Gastroesophageal sphincter (tissue), 4 donors: ENCODE measurements at regions not wholly inside any gene's neighbourhood (a gene's known extent, or its start where the extent isn't known, plus 50 kb on each side); places are given as distances from the start of the nearest gene placed in this dataset.

Source experiments
- ATAC-seq: fragments of 150-250 bp; one replicate; pipeline ENCODE4 v1.9.1; 2016; ENCODE audit warnings: mild to moderate bottlenecking, moderate library complexity
- H3K27ac ChIP-seq, 4 donors: fragments of 200-600 bp; sonication (generic) in 3 of 4; 1 replicate in 3 of 4; 2 replicates in 1 of 4; pipeline ENCODE4 v1.5.1; 2016 to 2019
- H3K27me3 ChIP-seq: fragments of 200-600 bp; sonication (generic); one replicate; pipeline ENCODE4 v1.5.1; 2019
- H3K36me3 ChIP-seq, 2 donors: fragments of 200-600 bp; sonication (generic); one replicate each; pipeline ENCODE4 v1.5.1; 2019; ENCODE audit warnings: control low read depth in 1 of 2
- H3K4me1 ChIP-seq, 3 donors: fragments of 200-600 bp; sonication (generic); 1 replicate in 2 of 3; 2 replicates in 1 of 3; pipeline ENCODE4 v1.5.1; 2016 to 2019; ENCODE audit warnings: control low read depth in 2 of 3
- H3K4me3 ChIP-seq, 2 donors: fragments of 200-600 bp; sonication (generic); one replicate each; pipeline ENCODE4 v1.5.1; 2019; ENCODE audit warnings: mild to moderate bottlenecking in 1 of 2, moderate library complexity in 1 of 2
- H3K9me3 ChIP-seq, 3 donors: fragments of 200-600 bp; sonication (generic); one replicate each; pipeline ENCODE4 v1.5.1; 2017 to 2019; ENCODE audit warnings: control low read depth in 2 of 3
- EP300 ChIP-seq: sonication (generic); formaldehyde crosslinking; IDR thresholded peaks from one replicate; pipeline ENCODE4 v1.6.1; 2017; ENCODE audit warnings: antibody characterized with exemption, mild to moderate bottlenecking
- POLR2A ChIP-seq, 2 donors: fragments of 450-650 bp; IDR thresholded peaks; one replicate each; pipeline ENCODE4 v1.6.1; 2017; ENCODE audit warnings: antibody characterized with exemption in 2 of 2, mild to moderate bottlenecking in 2 of 2, moderate library complexity in 1 of 2
- POLR2AphosphoS5 ChIP-seq: sonication (generic); formaldehyde crosslinking; IDR thresholded peaks from one replicate; pipeline ENCODE4 v1.6.1; 2017; ENCODE audit warnings: antibody characterized with exemption
- WGBS, 2 donors: methylation state at CpG; one replicate each; pipeline ENCODE4 v1.1.5; 2018; ENCODE audit warnings: low coverage in 1 of 2; 5-methylcytosine and 5-hydroxymethylcytosine counted together
- TF ChIP-seq, protein P1 (sequence below), 4 experiments: fragments of 200-600 bp in 2 of 4; fragments of 450-650 bp in 2 of 4; sonication (generic) in 1 of 4; IDR thresholded peaks; one replicate each; pipeline ENCODE4 v1.5.1; 2017 to 2019; ENCODE audit warnings: antibody characterized with exemption in 4 of 4, mild to moderate bottlenecking in 2 of 4, moderate library complexity in 2 of 4

DNA sequence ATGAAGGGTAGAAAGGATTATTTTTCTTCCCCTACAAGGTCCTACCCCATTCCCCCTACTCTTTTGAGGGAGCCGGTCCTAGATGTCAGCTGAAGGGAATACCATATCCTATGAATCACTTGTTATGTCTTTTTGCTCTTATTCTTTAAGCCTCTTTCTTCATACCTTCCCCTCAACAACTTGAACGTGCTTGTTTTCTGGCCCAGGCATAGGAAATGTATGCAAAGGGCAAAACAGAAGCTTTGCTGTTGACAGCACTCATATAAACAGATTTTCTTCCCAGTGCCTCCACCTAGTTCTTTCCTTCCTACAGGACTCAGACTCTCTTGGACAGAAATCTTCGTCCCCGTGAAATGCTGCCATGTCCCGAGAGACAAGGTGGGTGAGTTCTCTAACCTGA is 64.6 kb downstream of the TMEM17 start:
- Histone ChIP-seq H3K4me3 (no peak overlapping the region), H3K4me1 (no peaks in the 10 kb centered on the region), H3K9me3 (no peaks in the 10 kb centered on the region), H3K27ac (no peak overlapping the region), H3K36me3 (no peaks in the 10 kb centered on the region), H3K27me3 (no peaks in the 10 kb centered on the region)
- TF ChIP-seq, protein P1, sequence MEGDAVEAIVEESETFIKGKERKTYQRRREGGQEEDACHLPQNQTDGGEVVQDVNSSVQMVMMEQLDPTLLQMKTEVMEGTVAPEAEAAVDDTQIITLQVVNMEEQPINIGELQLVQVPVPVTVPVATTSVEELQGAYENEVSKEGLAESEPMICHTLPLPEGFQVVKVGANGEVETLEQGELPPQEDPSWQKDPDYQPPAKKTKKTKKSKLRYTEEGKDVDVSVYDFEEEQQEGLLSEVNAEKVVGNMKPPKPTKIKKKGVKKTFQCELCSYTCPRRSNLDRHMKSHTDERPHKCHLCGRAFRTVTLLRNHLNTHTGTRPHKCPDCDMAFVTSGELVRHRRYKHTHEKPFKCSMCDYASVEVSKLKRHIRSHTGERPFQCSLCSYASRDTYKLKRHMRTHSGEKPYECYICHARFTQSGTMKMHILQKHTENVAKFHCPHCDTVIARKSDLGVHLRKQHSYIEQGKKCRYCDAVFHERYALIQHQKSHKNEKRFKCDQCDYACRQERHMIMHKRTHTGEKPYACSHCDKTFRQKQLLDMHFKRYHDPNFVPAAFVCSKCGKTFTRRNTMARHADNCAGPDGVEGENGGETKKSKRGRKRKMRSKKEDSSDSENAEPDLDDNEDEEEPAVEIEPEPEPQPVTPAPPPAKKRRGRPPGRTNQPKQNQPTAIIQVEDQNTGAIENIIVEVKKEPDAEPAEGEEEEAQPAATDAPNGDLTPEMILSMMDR (IDR thresholded peaks at IDR 0.05), result no peak
- TF ChIP-seq EP300 (no peak), POLR2A (IDR thresholded peaks at IDR 0.05) (no peak)
- no peak for ATAC-seq
- WGBS, 2 donors, result 85 to 93% methylated on average over 3 to 5 of the region's 5 CpGs

DNA sequence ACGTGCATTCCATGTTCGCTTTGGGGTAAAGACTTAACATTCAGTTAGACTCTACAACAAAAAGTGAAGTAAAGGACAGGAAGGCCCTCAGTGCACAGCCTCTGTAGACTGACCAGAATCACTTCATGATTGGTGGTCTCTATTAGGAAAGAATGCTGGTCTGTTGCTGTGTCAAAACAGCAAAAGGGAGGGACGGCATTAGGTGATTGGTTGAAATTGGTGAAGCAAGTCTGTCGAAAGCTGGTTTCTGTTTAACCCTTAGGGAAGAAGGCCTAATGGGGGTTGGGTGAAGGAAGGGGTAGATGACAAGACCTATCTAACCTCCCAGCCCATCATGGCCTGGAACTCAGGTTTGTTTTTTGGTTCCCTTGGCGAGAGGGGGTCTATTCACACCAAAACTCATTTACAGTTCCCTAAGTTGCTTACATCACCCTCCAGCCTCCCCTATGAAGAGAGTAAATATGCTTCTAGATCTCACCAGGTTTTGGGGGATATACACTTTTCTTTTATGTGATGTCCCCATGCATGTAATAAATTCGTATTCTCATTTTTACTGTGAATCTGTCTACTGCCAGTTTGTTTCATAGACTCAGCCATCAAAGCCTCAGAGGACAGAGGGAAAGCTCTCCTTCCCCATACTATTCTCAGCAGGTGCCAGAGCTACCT is 65.6 kb downstream of the TMEM17 start:
- no peaks in the 10 kb centered on the region for H3K9me3 ChIP-seq
- WGBS, 2 donors, result 89 to 96% methylated on average over 4 to 6 of the region's 6 CpGs
- H3K36me3 ChIP-seq, result no peaks in the 10 kb centered on the region
- H3K27ac ChIP-seq, result no peak overlapping the region
- H3K27me3 ChIP-seq, result no peaks in the 10 kb centered on the region
- no peak overlapping the region for H3K4me3 ChIP-seq
- TF ChIP-seq, protein P1 (IDR thresholded peaks at IDR 0.05), result no peak
- TF ChIP-seq POLR2A (IDR thresholded peaks at IDR 0.05) (no peak), POLR2AphosphoS5 (no peak), EP300 (no peak)
- ATAC-seq, result no peak
- H3K4me1 ChIP-seq, result no peaks in the 10 kb centered on the region

DNA sequence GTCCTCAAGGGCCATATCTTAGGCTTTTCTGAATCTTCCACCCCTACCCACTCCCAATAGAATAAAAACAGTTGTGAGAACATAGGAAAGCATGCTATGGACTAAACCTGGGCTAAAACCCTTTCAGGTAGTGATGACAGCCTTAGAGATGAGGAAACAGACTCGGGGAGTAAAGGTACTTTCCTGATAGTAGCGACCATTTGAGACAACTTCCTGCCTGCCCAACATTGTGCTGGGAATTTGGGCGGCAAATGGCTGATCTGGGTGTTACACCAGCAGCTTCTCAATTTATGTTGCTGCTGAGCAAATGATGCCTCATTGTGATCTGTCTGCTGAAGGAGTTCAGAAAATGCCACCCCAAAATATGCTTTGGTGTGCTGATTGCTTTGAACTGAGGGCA is 66.6 kb downstream of the TMEM17 start:
- Histone ChIP-seq H3K4me3 (no peak overlapping the region), H3K9me3 (no peaks in the 10 kb centered on the region), H3K27me3 (no peaks in the 10 kb centered on the region), H3K4me1 (no peaks in the 10 kb centered on the region), H3K27ac (no peak overlapping the region), H3K36me3 (no peaks in the 10 kb centered on the region)
- no peak for TF ChIP-seq POLR2A (IDR thresholded peaks at IDR 0.05)
- TF ChIP-seq EP300, result no peak
- no peak for TF ChIP-seq POLR2AphosphoS5
- TF ChIP-seq, protein P1 (IDR thresholded peaks at IDR 0.05), result no peak
- ATAC-seq, result no peak
- WGBS, 2 donors, result 87% methylated on average over 3 of the region's 3 CpGs; no CpG with 5 or more reads in 1 of the 2 donors

DNA sequence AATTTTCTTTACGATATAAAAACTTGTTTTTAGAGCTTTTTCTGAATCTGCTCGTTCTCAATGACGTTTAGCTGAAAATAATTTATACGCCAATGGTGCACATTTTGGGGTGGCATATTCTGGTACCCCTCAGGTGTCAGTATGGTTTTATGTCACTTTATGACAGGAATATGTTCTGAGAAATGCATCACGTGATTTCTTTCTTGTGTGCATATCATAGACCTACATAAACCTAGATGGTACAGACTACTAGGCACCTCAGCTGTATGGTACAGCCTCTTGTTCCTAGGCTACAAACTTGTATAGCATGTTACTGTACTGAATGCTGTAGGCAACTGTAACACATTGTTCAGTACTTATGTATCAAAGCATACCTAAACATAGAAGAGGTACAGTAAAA is 68.2 kb downstream of the TMEM17 start:
- no peak for ATAC-seq
- Histone ChIP-seq H3K4me1 (no peaks in the 10 kb centered on the region), H3K36me3 (no peaks in the 10 kb centered on the region), H3K27ac (no peak overlapping the region), H3K4me3 (no peak overlapping the region), H3K27me3 (no peaks in the 10 kb centered on the region), H3K9me3 (no peaks in the 10 kb centered on the region)
- TF ChIP-seq EP300 (no peak), POLR2A (IDR thresholded peaks at IDR 0.05) (no peak), POLR2AphosphoS5 (no peak)
- TF ChIP-seq, protein P1 (IDR thresholded peaks at IDR 0.05), result no peak
- 90 to 100% methylated on average over 5 of the region's 5 CpGs for WGBS, 2 donors

DNA sequence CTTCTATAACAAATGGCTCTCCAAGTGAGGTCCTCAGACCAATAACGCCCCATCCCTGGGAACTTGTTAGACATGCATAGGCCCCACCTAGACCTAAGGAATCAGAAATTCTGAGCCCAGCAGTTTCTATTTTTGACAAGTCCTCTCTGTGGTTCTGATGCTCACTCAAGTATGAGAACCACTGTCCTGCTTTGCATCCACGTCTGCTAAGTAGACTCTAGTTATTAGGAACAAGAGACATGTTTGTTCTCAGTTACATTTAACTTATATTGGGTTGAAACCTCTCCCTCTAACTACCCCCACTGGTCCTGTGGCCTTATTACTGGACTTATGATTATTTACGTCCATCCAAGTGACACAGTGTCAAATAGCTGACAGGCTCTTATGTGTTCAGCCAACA is 70.3 kb downstream of the TMEM17 start:
- Histone ChIP-seq H3K27me3 (no peaks in the 10 kb centered on the region), H3K4me1 (no peaks in the 10 kb centered on the region), H3K36me3 (no peaks in the 10 kb centered on the region), H3K9me3 (no peaks in the 10 kb centered on the region), H3K27ac (no peak overlapping the region), H3K4me3 (no peak overlapping the region)
- TF ChIP-seq POLR2AphosphoS5 (no peak), EP300 (no peak), POLR2A (IDR thresholded peaks at IDR 0.05) (no peak)
- TF ChIP-seq, protein P1 (IDR thresholded peaks at IDR 0.05), result no peak
- ATAC-seq, result no peak
- 83 to 86% methylated on average over 1 to 2 of the region's 3 CpGs for WGBS, 2 donors
